H9 (cell line): ENCODE measurements at regions not wholly inside any gene's neighbourhood (a gene's known extent, or its start where the extent isn't known, plus 50 kb on each side); places are given as distances from the start of the nearest gene placed in this dataset.

Source experiments
- DNase-seq: peaks from one replicate; pipeline ENCODE4 v3.0.0-alpha.2; 2017
- H2AFZ ChIP-seq: one replicate; pipeline ENCODE4 v1.6.1; 2013; ENCODE audit warnings: mild to moderate bottlenecking, low read length, control low read depth, moderate library complexity
- H2AK5ac ChIP-seq: 2 replicates; pipeline ENCODE4 v1.6.1; 2013; ENCODE audit warnings: low read length, control low read depth, mixed read lengths; ENCODE audit not compliant: insufficient read length
- H2BK120ac ChIP-seq: one replicate; pipeline ENCODE4 v1.6.1; 2013; ENCODE audit warnings: low read depth, mild to moderate bottlenecking, low read length, control low read depth, inconsistent platforms; ENCODE audit not compliant: poor library complexity, severe bottlenecking
- H2BK12ac ChIP-seq: 2 replicates; pipeline ENCODE4 v1.6.1; 2013; ENCODE audit warnings: low read length, control low read depth, mixed read lengths, low read depth; ENCODE audit not compliant: insufficient read length
- H2BK15ac ChIP-seq: 2 replicates; pipeline ENCODE4 v1.6.1; 2013; ENCODE audit warnings: low read depth, low read length, control low read depth
- H2BK20ac ChIP-seq: one replicate; pipeline ENCODE4 v1.6.1; 2013; ENCODE audit warnings: low read depth, mild to moderate bottlenecking, low read length, control low read depth, inconsistent platforms; ENCODE audit not compliant: poor library complexity, severe bottlenecking
- H2BK5ac ChIP-seq: 2 replicates; pipeline ENCODE4 v1.6.1; 2013; ENCODE audit warnings: low read length, control low read depth, mixed read lengths; ENCODE audit not compliant: insufficient read length
- H3K14ac ChIP-seq: 2 replicates; pipeline ENCODE4 v1.6.1; 2013; ENCODE audit warnings: low read length, control low read depth; ENCODE audit not compliant: insufficient read depth
- H3K18ac ChIP-seq: 2 replicates; pipeline ENCODE4 v1.6.1; 2013; ENCODE audit warnings: low read depth, mild to moderate bottlenecking, mixed read lengths, low read length, control low read depth; ENCODE audit not compliant: insufficient read length
- H3K23ac ChIP-seq: 2 replicates; pipeline ENCODE4 v1.6.1; 2013; ENCODE audit warnings: low read length, control low read depth, mixed read lengths, low read depth; ENCODE audit not compliant: insufficient read length
- H3K23me2 ChIP-seq: 2 replicates; pipeline ENCODE4 v1.6.1; 2013; ENCODE audit warnings: low read depth, mild to moderate bottlenecking, mixed read lengths, low read length, control low read depth; ENCODE audit not compliant: insufficient read length, poor library complexity, severe bottlenecking
- H3K27ac ChIP-seq: 2 replicates; pipeline ENCODE4 v1.5.1; 2013; ENCODE audit warnings: low read length, control low read depth, mixed read lengths, low read depth; ENCODE audit not compliant: insufficient read length
- H3K27me3 ChIP-seq: 2 replicates; pipeline ENCODE4 v1.6.1; 2013; ENCODE audit warnings: low read length, control low read depth, inconsistent platforms; ENCODE audit not compliant: insufficient read depth
- H3K4ac ChIP-seq: 2 replicates; pipeline ENCODE4 v1.6.1; 2013; ENCODE audit warnings: low read depth, mild to moderate bottlenecking, control low read depth, inconsistent platforms, low read length, moderate library complexity
- H3K4me1 ChIP-seq: 2 replicates; pipeline ENCODE4 v1.6.1; 2013; ENCODE audit warnings: low read length, control low read depth, inconsistent platforms; ENCODE audit not compliant: insufficient read depth
- H3K4me2 ChIP-seq: 2 replicates; pipeline ENCODE4 v1.6.1; 2013; ENCODE audit warnings: low read length, control low read depth, mixed read lengths; ENCODE audit not compliant: insufficient read length, insufficient read depth
- H3K56ac ChIP-seq: 2 replicates; pipeline ENCODE4 v1.6.1; 2013; ENCODE audit warnings: low read depth, mild to moderate bottlenecking, mixed read lengths, low read length, control low read depth; ENCODE audit not compliant: insufficient read length
- H3K79me1 ChIP-seq: 2 replicates; pipeline ENCODE4 v1.6.1; 2013; ENCODE audit warnings: low read depth, mild to moderate bottlenecking, moderate library complexity, low read length, control low read depth, inconsistent platforms; ENCODE audit not compliant: insufficient read depth, poor library complexity, severe bottlenecking
- H3K79me2 ChIP-seq: 2 replicates; pipeline ENCODE4 v1.6.1; 2013; ENCODE audit warnings: low read length, control low read depth, inconsistent platforms; ENCODE audit not compliant: insufficient read depth
- H3K9ac ChIP-seq: 2 replicates; pipeline ENCODE4 v1.6.1; 2013; ENCODE audit warnings: low read length, control low read depth, mixed read lengths; ENCODE audit not compliant: insufficient read length; ENCODE audit errors: extremely low read depth
- H3K9me3 ChIP-seq: one replicate; pipeline ENCODE4 v1.6.1; 2013; ENCODE audit warnings: low read depth, low read length, inconsistent platforms; ENCODE audit not compliant: control insufficient read depth
- H3T11ph ChIP-seq: one replicate; pipeline ENCODE4 v1.6.1; 2013; ENCODE audit warnings: mild to moderate bottlenecking, low read length, control low read depth, inconsistent platforms
- H4K20me1 ChIP-seq: one replicate; pipeline ENCODE4 v1.6.1; 2013; ENCODE audit not compliant: control insufficient read depth, insufficient read length, insufficient read depth
- H4K5ac ChIP-seq: 2 replicates; pipeline ENCODE4 v1.6.1; 2013; ENCODE audit warnings: low read depth, mild to moderate bottlenecking, mixed read lengths, low read length, control low read depth; ENCODE audit not compliant: insufficient read length
- H4K8ac ChIP-seq: replicated peaks from 2 replicates; pipeline ENCODE4 v1.6.1; 2013; ENCODE audit warnings: low read length, control low read depth, mixed read lengths, low read depth; ENCODE audit not compliant: insufficient read length
- H4K91ac ChIP-seq: 2 replicates; pipeline ENCODE4 v1.6.1; 2013; ENCODE audit warnings: low read depth, mild to moderate bottlenecking, moderate library complexity, mixed read lengths, low read length, control low read depth; ENCODE audit not compliant: insufficient read length
- H3K27ac Mint-ChIP-seq, 3 experiments: 2 replicates in 2 of 3; 3 replicates in 1 of 3; pipeline ENCODE4 v1.8.0; 2020 to 2021; ENCODE audit warnings: mixed read lengths in 3 of 3, mild to moderate bottlenecking in 1 of 3, moderate library complexity in 1 of 3
- H3K27me3 Mint-ChIP-seq: 2 replicates; pipeline ENCODE4 v1.8.0; 2021; ENCODE audit warnings: low read depth, mild to moderate bottlenecking, moderate library complexity, mixed read lengths
- H3K36me3 Mint-ChIP-seq, 3 experiments: 2 replicates in 2 of 3; 3 replicates in 1 of 3; pipeline ENCODE4 v1.8.0; 2020 to 2021; ENCODE audit warnings: low read depth in 3 of 3, mixed read lengths in 3 of 3; ENCODE audit not compliant: insufficient read depth in 1 of 3
- H3K4me1 Mint-ChIP-seq, 2 experiments: 2 replicates each; pipeline ENCODE4 v1.8.0; 2020; ENCODE audit warnings: mixed read lengths in 2 of 2
- H3K4me3 Mint-ChIP-seq, 2 experiments: 2 replicates in 1 of 2; 3 replicates in 1 of 2; pipeline ENCODE4 v1.8.0; 2020 to 2021; ENCODE audit warnings: mild to moderate bottlenecking in 2 of 2, mixed read lengths in 2 of 2, moderate library complexity in 1 of 2
- H3K9me3 Mint-ChIP-seq, 2 experiments: 2 replicates in 1 of 2; 3 replicates in 1 of 2; pipeline ENCODE4 v1.8.0; 2020; ENCODE audit warnings: mild to moderate bottlenecking in 2 of 2, mixed read lengths in 2 of 2, moderate library complexity in 1 of 2
- CTCF ChIP-seq: fragments of 200-600 bp; sonication (generic); conservative IDR thresholded peaks from 3 replicates; pipeline ENCODE4 v1.8.0; 2021; ENCODE audit warnings: antibody characterized with exemption, mild to moderate bottlenecking
- WGBS: extraction: QIAGEN DNeasy Blood & Tissue Kit; methylation state at CpG from one replicate; pipeline ENCODE4 v1.1.7; 2013; ENCODE audit warnings: missing lambda C conversion rate, low lambda C conversion rate, mixed read lengths; ENCODE audit not compliant: insufficient read length; ENCODE audit errors: extremely low coverage; 5-methylcytosine and 5-hydroxymethylcytosine counted together

GRCh38 chr1:4212796-4213195 lies 312.7 kb upstream of the C1orf174 start:
- WGBS = no CpG with 5 or more reads among the region's 5 CpGs
- H3K9me3 Mint-ChIP-seq = peaks cover 9 to 11% of the 10 kb centered on the region in 2 experiments; a peak in 4 of 5 replicates
- H2AFZ ChIP-seq = no peak overlapping the region
- no peak overlapping the region for H2BK20ac ChIP-seq
- 0 out of 7 replicates have a peak overlapping the region, but pooled peaks of 1 of the 3 experiments have one; percentile 70 for H3K27ac Mint-ChIP-seq
- H2BK120ac ChIP-seq = no peak overlapping the region
- H2BK15ac ChIP-seq = no peak overlapping the region
- H3K79me2 ChIP-seq = no peaks in the 10 kb centered on the region
- H3K23ac ChIP-seq = no peak overlapping the region
- H3K27me3 Mint-ChIP-seq = peaks cover 22% of the 10 kb centered on the region
- H3K27me3 ChIP-seq = no peaks in the 10 kb centered on the region
- H4K8ac ChIP-seq = no peak overlapping the region
- no peak overlapping the region for H3K9ac ChIP-seq
- H2BK5ac ChIP-seq = no peak overlapping the region
- peaks cover 0 to 1% (median 0%) of the 10 kb centered on the region in 3 experiments; a peak in 1 of 7 replicates for H3K36me3 Mint-ChIP-seq
- H3K23me2 ChIP-seq = no peaks in the 10 kb centered on the region
- no peaks in the 10 kb centered on the region for H3K79me1 ChIP-seq
- no peak overlapping the region for H3K56ac ChIP-seq
- no peak for TF ChIP-seq CTCF
- H3K4me2 ChIP-seq = no peak overlapping the region
- peak overlapping the region in 1 of 2 experiments; percentile 2; a peak in 1 of 5 replicates for H3K4me3 Mint-ChIP-seq
- H2AK5ac ChIP-seq = no peak overlapping the region
- no peak overlapping the region for H3K14ac ChIP-seq
- H3K4ac ChIP-seq = no peak overlapping the region
- no peaks in the 10 kb centered on the region; the same call in 1 of the 2 replicates for H3K4me1 ChIP-seq
- no peak overlapping the region for H2BK12ac ChIP-seq
- H3K18ac ChIP-seq = no peak overlapping the region
- DNase-seq = no peak
- no peaks in the 10 kb centered on the region for H4K20me1 ChIP-seq
- H3T11ph ChIP-seq = no peak overlapping the region
- no peak overlapping the region for H4K5ac ChIP-seq
- peaks cover 24 to 27% of the 10 kb centered on the region in 2 experiments for H3K4me1 Mint-ChIP-seq
- H3K27ac ChIP-seq = no peak overlapping the region
- H4K91ac ChIP-seq = no peak overlapping the region
- no peaks in the 10 kb centered on the region for H3K9me3 ChIP-seq
